GM12875 (cell line): ENCODE measurements at regions not wholly inside any gene's neighbourhood (a gene's known extent, or its start where the extent isn't known, plus 50 kb on each side); places are given as distances from the start of the nearest gene placed in this dataset.

Source experiments
- H3K4me3 ChIP-seq: one replicate; pipeline ENCODE4 v1.5.1; 2011; ENCODE audit warnings: low read depth, low read length, control low read depth
- TF ChIP-seq, protein P1 (sequence below): IDR thresholded peaks from 2 replicates; pipeline ENCODE4 v1.5.1; 2011; ENCODE audit warnings: low read depth, mild to moderate bottlenecking, control low read depth, inconsistent platforms, low read length, moderate library complexity, borderline replicate concordance; ENCODE audit not compliant: insufficient read depth

DNA sequence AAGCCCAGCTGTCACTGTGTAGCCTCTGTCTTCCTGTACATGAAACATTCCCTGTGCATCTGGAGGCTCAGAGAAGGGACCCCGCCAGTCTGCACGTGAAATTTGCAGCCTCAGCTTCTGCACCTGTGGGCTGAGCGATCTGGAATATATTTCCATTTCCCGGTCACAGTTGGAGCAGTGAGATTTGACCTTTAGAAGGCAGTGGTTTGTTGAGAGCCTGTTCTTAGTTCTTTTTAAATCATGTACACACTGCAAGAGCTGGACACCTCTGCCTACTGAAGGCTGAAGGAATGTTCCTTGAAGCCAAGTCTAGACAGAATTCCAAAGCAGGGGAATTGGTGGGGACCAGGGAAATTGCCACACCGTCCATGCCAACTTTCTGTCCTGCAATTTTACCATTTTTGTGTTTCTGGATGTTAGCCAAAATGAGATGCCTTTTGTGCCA is 706.6 kb downstream of the INHBA start:
- TF ChIP-seq, protein P1, sequence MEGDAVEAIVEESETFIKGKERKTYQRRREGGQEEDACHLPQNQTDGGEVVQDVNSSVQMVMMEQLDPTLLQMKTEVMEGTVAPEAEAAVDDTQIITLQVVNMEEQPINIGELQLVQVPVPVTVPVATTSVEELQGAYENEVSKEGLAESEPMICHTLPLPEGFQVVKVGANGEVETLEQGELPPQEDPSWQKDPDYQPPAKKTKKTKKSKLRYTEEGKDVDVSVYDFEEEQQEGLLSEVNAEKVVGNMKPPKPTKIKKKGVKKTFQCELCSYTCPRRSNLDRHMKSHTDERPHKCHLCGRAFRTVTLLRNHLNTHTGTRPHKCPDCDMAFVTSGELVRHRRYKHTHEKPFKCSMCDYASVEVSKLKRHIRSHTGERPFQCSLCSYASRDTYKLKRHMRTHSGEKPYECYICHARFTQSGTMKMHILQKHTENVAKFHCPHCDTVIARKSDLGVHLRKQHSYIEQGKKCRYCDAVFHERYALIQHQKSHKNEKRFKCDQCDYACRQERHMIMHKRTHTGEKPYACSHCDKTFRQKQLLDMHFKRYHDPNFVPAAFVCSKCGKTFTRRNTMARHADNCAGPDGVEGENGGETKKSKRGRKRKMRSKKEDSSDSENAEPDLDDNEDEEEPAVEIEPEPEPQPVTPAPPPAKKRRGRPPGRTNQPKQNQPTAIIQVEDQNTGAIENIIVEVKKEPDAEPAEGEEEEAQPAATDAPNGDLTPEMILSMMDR, result no peak
- H3K4me3 ChIP-seq, result no peak overlapping the region

DNA sequence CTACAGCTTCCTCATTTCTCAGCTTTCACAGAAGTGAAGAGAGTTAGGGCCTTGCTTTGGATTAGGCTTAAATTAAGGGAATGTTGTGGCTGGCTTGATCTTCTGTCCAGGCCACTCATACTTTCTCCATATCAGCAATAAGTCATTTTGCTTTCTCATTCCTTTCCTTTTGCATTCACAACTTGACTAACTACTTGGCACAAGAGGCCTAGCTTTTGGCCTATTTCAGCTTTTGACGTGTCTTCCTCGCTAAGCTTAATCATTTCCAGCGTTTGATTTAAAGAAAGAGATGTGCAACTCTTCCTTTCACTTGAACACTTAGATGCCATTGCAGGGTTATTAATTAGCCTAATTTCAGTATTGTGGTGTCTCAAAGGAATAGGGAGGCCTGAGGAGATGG is 712.0 kb downstream of the INHBA start:
- TF ChIP-seq, protein P1, result no peak

DNA sequence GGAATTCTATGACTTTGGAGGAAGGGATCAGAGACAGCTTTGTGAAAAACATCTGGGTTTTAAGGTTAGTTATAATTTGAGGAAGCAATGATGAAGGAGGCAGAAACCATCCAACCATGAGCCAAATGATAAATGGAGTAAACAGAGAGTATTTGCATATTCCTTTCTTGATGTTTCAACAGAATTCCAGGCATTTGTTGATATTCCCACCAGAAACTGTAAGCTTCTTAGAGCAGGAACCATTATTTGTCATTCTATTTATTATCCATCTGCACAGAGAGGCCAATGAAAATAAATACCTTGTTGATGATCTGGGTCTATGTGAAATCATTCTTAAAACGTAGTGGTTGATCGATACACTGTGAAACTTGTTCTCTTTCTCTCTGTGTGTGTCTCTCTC is 715.3 kb downstream of the INHBA start:
- TF ChIP-seq, protein P1, result no peak
- no peak overlapping the region for H3K4me3 ChIP-seq

More for the DNA sequence above, 712.0 kb downstream of the INHBA start:
- no peak overlapping the region for H3K4me3 ChIP-seq

DNA sequence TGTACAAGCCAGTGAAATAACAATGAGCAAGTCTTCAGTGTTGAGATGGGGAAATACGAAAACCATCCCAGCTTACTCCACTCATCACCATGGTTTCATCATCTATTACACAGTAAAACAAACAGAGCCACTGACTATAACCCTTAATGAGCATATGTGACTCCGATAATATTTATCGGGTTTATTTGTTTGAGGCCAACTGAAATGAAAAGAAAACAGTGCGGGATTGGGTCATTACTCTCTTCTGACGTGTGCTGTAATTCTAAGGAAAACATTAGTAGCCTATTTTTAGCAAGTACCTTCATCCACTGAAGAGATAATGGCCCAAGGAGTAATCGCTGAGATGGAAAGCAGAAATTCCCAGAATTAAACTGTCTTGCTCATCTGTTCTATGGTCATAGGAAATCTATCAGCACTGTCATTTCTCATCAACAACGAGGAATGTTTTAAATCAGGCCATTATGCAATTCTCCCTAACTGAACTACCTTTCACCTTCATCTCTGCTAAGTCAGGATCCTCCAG is 716.5 kb downstream of the INHBA start:
- TF ChIP-seq, protein P1, result no peak
- no peak overlapping the region for H3K4me3 ChIP-seq

DNA sequence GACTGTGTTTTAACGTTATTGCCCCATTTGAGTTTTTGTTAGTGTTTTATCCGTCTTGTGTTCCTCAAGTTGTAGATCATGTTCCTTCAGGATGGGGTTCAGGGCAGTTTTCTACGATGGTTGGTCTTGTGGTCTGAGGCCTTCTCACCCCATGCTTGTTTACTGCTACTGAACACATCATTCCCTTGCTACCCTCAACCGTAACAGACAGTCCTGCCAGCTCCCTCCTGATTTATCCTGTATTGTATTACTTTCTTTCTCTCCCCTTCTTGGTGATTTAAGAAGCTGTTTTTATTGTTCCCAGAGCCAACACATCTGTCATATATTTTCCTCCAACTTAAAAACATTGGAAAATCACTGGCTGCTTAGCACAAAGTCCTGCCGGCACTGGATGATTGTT is 719.8 kb downstream of the INHBA start:
- TF ChIP-seq, protein P1, result no peak
- H3K4me3 ChIP-seq, result no peak overlapping the region

DNA sequence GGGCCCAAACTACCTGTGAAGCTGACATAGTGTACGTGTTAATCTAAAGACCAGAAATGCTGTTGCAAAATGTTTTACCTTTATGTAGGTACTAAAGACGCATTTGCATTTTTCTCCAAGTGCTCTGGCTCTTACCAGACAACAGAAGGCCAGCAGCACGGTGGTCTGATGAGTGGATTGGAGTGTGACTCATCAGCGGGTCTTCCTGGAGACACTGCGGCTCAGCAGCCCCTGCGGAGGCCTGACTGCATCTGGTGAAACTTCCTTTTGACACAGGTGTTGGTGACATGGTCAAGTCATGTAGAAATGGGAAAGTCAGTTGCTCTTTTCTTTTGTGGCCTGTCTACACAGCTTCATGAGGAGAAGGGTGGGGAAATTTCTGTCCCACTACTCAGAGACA is 723.6 kb downstream of the INHBA start:
- TF ChIP-seq, protein P1, result no peak
- no peak overlapping the region for H3K4me3 ChIP-seq

DNA sequence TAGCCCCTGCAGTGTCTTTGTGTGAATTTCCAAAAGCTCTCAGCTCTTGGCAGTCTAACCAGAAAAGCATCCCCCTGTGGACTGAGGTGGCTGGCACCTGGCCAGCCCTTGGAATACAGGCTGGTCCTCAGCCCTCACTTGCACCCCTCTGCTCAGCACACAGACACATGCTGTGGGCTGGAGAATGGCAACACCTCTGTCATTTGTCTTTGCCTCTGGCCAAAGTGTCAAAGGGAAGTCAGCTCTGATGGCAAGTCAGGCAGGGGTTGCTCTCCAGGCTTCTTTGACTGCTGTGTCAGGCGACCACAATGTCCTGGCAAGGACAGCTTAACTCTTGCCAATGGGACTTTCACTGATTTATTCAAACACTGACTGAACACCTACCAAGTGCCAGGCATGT is 724.8 kb downstream of the INHBA start:
- H3K4me3 ChIP-seq, result no peak overlapping the region
- TF ChIP-seq, protein P1, result no peak
